ENCODE measurements at regions not wholly inside any gene's neighbourhood (a gene's known extent, or its start where the extent isn't known, plus 50 kb on each side); places are given as distances from the start of the nearest gene placed in this dataset.

- intact Hi-C loops (cut with micrococcal nuclease), result no loop called here
- no peaks in the 10 kb centered on the region for H3K4me1 Mint-ChIP-seq (ENCODE audit: low read depth)
- no peak overlapping the region for H3K27ac Mint-ChIP-seq
- no peak for DNase-seq (ENCODE audit: low spot score)
- no peaks in the 10 kb centered on the region for H3K27me3 Mint-ChIP-seq (ENCODE audit: low read depth)
- H3K4me3 Mint-ChIP-seq (ENCODE audit: low read depth), result no peak overlapping the region
- H3K36me3 Mint-ChIP-seq (ENCODE audit: low read depth), result no peaks in the 10 kb centered on the region
- no peaks in the 10 kb centered on the region for H3K9me3 Mint-ChIP-seq
Measured at GRCh38 chr4:110878956-110879355, 256.1 kb upstream of the PITX2 start.

GRCh38 chr4:110886270-110886669 is 263.4 kb upstream of the PITX2 start:
- intact Hi-C loops (cut with micrococcal nuclease), result no loop called here
- no peak for DNase-seq (ENCODE audit: low spot score)
- no peaks in the 10 kb centered on the region for H3K36me3 Mint-ChIP-seq (ENCODE audit: low read depth)
- no peaks in the 10 kb centered on the region for H3K9me3 Mint-ChIP-seq
- no peak overlapping the region for H3K4me3 Mint-ChIP-seq (ENCODE audit: low read depth)
- no peak overlapping the region for H3K27ac Mint-ChIP-seq
- H3K27me3 Mint-ChIP-seq (ENCODE audit: low read depth), result no peaks in the 10 kb centered on the region
- H3K4me1 Mint-ChIP-seq (ENCODE audit: low read depth), result no peaks in the 10 kb centered on the region

- Mint-ChIP-seq H3K27ac (no peak overlapping the region), H3K4me1 (ENCODE audit: low read depth) (no peaks in the 10 kb centered on the region), H3K27me3 (ENCODE audit: low read depth) (no peaks in the 10 kb centered on the region), H3K9me3 (no peaks in the 10 kb centered on the region), H3K4me3 (ENCODE audit: low read depth) (no peak overlapping the region), H3K36me3 (ENCODE audit: low read depth) (no peaks in the 10 kb centered on the region)
- DNase-seq (ENCODE audit: low spot score), result no peak
- intact Hi-C loops (cut with micrococcal nuclease), result no loop called here
Measured at GRCh38 chr4:110886856-110887255, 264.0 kb upstream of the PITX2 start.

GRCh38 chr4:110897784-110898183 is 274.9 kb upstream of the PITX2 start:
- H3K4me3 Mint-ChIP-seq (ENCODE audit: low read depth), result no peak overlapping the region
- no peaks in the 10 kb centered on the region for H3K9me3 Mint-ChIP-seq
- H3K27ac Mint-ChIP-seq, result no peak overlapping the region
- no peaks in the 10 kb centered on the region for H3K27me3 Mint-ChIP-seq (ENCODE audit: low read depth)
- intact Hi-C loops (cut with micrococcal nuclease), result no loop called here
- H3K4me1 Mint-ChIP-seq (ENCODE audit: low read depth), result no peaks in the 10 kb centered on the region
- no peaks in the 10 kb centered on the region for H3K36me3 Mint-ChIP-seq (ENCODE audit: low read depth)
- DNase-seq (ENCODE audit: low spot score), result no peak

- intact Hi-C loops (cut with micrococcal nuclease), result no loop called here
- Mint-ChIP-seq H3K4me1 (ENCODE audit: low read depth) (no peaks in the 10 kb centered on the region), H3K36me3 (ENCODE audit: low read depth) (no peaks in the 10 kb centered on the region), H3K4me3 (ENCODE audit: low read depth) (no peak overlapping the region), H3K9me3 (no peaks in the 10 kb centered on the region), H3K27me3 (ENCODE audit: low read depth) (no peaks in the 10 kb centered on the region), H3K27ac (no peak overlapping the region)
- DNase-seq (ENCODE audit: low spot score), result no peak
Measured at GRCh38 chr4:110898290-110898689, 275.4 kb upstream of the PITX2 start.

GRCh38 chr4:110900213-110900769 is 277.4 kb upstream of the PITX2 start:
- no peak for DNase-seq (ENCODE audit: low spot score)
- H3K27me3 Mint-ChIP-seq (ENCODE audit: low read depth), result no peaks in the 10 kb centered on the region
- intact Hi-C loops (cut with micrococcal nuclease), result no loop called here
- no peak overlapping the region for H3K27ac Mint-ChIP-seq
- H3K36me3 Mint-ChIP-seq (ENCODE audit: low read depth), result no peaks in the 10 kb centered on the region
- H3K4me3 Mint-ChIP-seq (ENCODE audit: low read depth), result no peak overlapping the region
- H3K4me1 Mint-ChIP-seq (ENCODE audit: low read depth), result no peaks in the 10 kb centered on the region
- H3K9me3 Mint-ChIP-seq, result no peaks in the 10 kb centered on the region

GRCh38 chr4:110902500-110902899 is 279.6 kb upstream of the PITX2 start:
- no peaks in the 10 kb centered on the region for H3K36me3 Mint-ChIP-seq (ENCODE audit: low read depth)
- DNase-seq (ENCODE audit: low spot score), result no peak
- H3K4me1 Mint-ChIP-seq (ENCODE audit: low read depth), result no peaks in the 10 kb centered on the region
- no peaks in the 10 kb centered on the region for H3K27me3 Mint-ChIP-seq (ENCODE audit: low read depth)
- no peak overlapping the region for H3K4me3 Mint-ChIP-seq (ENCODE audit: low read depth)
- H3K9me3 Mint-ChIP-seq, result no peaks in the 10 kb centered on the region
- no peak overlapping the region for H3K27ac Mint-ChIP-seq
- intact Hi-C loops (cut with micrococcal nuclease), result no loop called here

- no peaks in the 10 kb centered on the region for H3K36me3 Mint-ChIP-seq (ENCODE audit: low read depth)
- H3K9me3 Mint-ChIP-seq, result no peaks in the 10 kb centered on the region
- no peak for DNase-seq (ENCODE audit: low spot score)
- H3K4me1 Mint-ChIP-seq (ENCODE audit: low read depth), result no peaks in the 10 kb centered on the region
- no peaks in the 10 kb centered on the region for H3K27me3 Mint-ChIP-seq (ENCODE audit: low read depth)
- no peak overlapping the region for H3K27ac Mint-ChIP-seq
- intact Hi-C loops (cut with micrococcal nuclease), result no loop called here
- no peak overlapping the region for H3K4me3 Mint-ChIP-seq (ENCODE audit: low read depth)
Measured at GRCh38 chr4:110904435-110905065, 281.7 kb upstream of the PITX2 start.

- no peak overlapping the region for H3K27ac Mint-ChIP-seq
- H3K4me3 Mint-ChIP-seq (ENCODE audit: low read depth), result no peak overlapping the region
- no peak for DNase-seq (ENCODE audit: low spot score)
- no peaks in the 10 kb centered on the region for H3K36me3 Mint-ChIP-seq (ENCODE audit: low read depth)
- intact Hi-C loops (cut with micrococcal nuclease), result no loop called here
- no peaks in the 10 kb centered on the region for H3K9me3 Mint-ChIP-seq
- H3K27me3 Mint-ChIP-seq (ENCODE audit: low read depth), result no peaks in the 10 kb centered on the region
- no peaks in the 10 kb centered on the region for H3K4me1 Mint-ChIP-seq (ENCODE audit: low read depth)
Measured at GRCh38 chr4:110905367-110905766, 282.5 kb upstream of the PITX2 start.

GRCh38 chr4:110907801-110908313 is 285.0 kb upstream of the PITX2 start:
- no peaks in the 10 kb centered on the region for H3K36me3 Mint-ChIP-seq (ENCODE audit: low read depth)
- no peak for DNase-seq (ENCODE audit: low spot score)
- no peak overlapping the region for H3K27ac Mint-ChIP-seq
- no peaks in the 10 kb centered on the region for H3K27me3 Mint-ChIP-seq (ENCODE audit: low read depth)
- no peak overlapping the region for H3K4me3 Mint-ChIP-seq (ENCODE audit: low read depth)
- H3K4me1 Mint-ChIP-seq (ENCODE audit: low read depth), result no peaks in the 10 kb centered on the region
- no peaks in the 10 kb centered on the region for H3K9me3 Mint-ChIP-seq
- intact Hi-C loops (cut with micrococcal nuclease), result no loop called here

GRCh38 chr4:110914791-110915190 is 291.9 kb upstream of the PITX2 start:
- DNase-seq (ENCODE audit: low spot score), result no peak
- Mint-ChIP-seq H3K4me1 (ENCODE audit: low read depth) (no peaks in the 10 kb centered on the region), H3K9me3 (no peaks in the 10 kb centered on the region), H3K4me3 (ENCODE audit: low read depth) (no peak overlapping the region), H3K27ac (no peak overlapping the region), H3K36me3 (ENCODE audit: low read depth) (no peaks in the 10 kb centered on the region), H3K27me3 (ENCODE audit: low read depth) (no peaks in the 10 kb centered on the region)
- intact Hi-C loops (cut with micrococcal nuclease), result no loop called here

GRCh38 chr4:110915301-110915700 is 292.4 kb upstream of the PITX2 start:
- DNase-seq (ENCODE audit: low spot score), result no peak
- Mint-ChIP-seq H3K27me3 (ENCODE audit: low read depth) (no peaks in the 10 kb centered on the region), H3K9me3 (no peaks in the 10 kb centered on the region), H3K36me3 (ENCODE audit: low read depth) (no peaks in the 10 kb centered on the region), H3K27ac (no peak overlapping the region), H3K4me3 (ENCODE audit: low read depth) (no peak overlapping the region), H3K4me1 (ENCODE audit: low read depth) (no peaks in the 10 kb centered on the region)
- intact Hi-C loops (cut with micrococcal nuclease), result no loop called here

- no peak for DNase-seq (ENCODE audit: low spot score)
- no peaks in the 10 kb centered on the region for H3K27me3 Mint-ChIP-seq (ENCODE audit: low read depth)
- no peak overlapping the region for H3K27ac Mint-ChIP-seq
- no peak overlapping the region for H3K4me3 Mint-ChIP-seq (ENCODE audit: low read depth)
- intact Hi-C loops (cut with micrococcal nuclease), result no loop called here
- no peaks in the 10 kb centered on the region for H3K4me1 Mint-ChIP-seq (ENCODE audit: low read depth)
- H3K9me3 Mint-ChIP-seq, result no peaks in the 10 kb centered on the region
- H3K36me3 Mint-ChIP-seq (ENCODE audit: low read depth), result no peaks in the 10 kb centered on the region
Measured at GRCh38 chr4:110916505-110916904, 293.6 kb upstream of the PITX2 start.

- DNase-seq (ENCODE audit: low spot score), result no peak
- no peak overlapping the region for H3K27ac Mint-ChIP-seq
- no peaks in the 10 kb centered on the region for H3K36me3 Mint-ChIP-seq (ENCODE audit: low read depth)
- H3K27me3 Mint-ChIP-seq (ENCODE audit: low read depth), result no peaks in the 10 kb centered on the region
- H3K4me1 Mint-ChIP-seq (ENCODE audit: low read depth), result no peaks in the 10 kb centered on the region
- no peaks in the 10 kb centered on the region for H3K9me3 Mint-ChIP-seq
- intact Hi-C loops (cut with micrococcal nuclease), result no loop called here
- H3K4me3 Mint-ChIP-seq (ENCODE audit: low read depth), result no peak overlapping the region
Measured at GRCh38 chr4:110917835-110918234, 295.0 kb upstream of the PITX2 start.

Measured in activated T-helper 2 cell treated with anti-CD3 and anti-CD28 coated beads, Interferon-gamma antibody, Interleukin-2, Interleukin-4, amounts not matched to agents 10 μg/mL and 5 μg/mL and 100 μg/mL, durations not matched to agents 14 hours and 24 hours and 36 hours (primary cell).